Osteoblast (primary cell): ENCODE measurements at regions not wholly inside any gene's neighbourhood (a gene's known extent, or its start where the extent isn't known, plus 50 kb on each side); places are given as distances from the start of the nearest gene placed in this dataset.

Experiments
- DNase-seq: peaks from one replicate; pipeline ENCODE4 v3.0.0; 2011; ENCODE audit warnings: low spot score, mixed read lengths; ENCODE audit not compliant: insufficient read length; ENCODE audit errors: missing footprints
- H2AFZ ChIP-seq: 2 replicates; pipeline ENCODE4 v1.6.0; 2011; ENCODE audit warnings: mild to moderate bottlenecking, low read length
- H3K27ac ChIP-seq: 2 replicates; pipeline ENCODE4 v1.5.1; 2011; ENCODE audit warnings: mild to moderate bottlenecking, low read depth, low read length, moderate library complexity
- H3K27me3 ChIP-seq: 2 replicates; pipeline ENCODE4 v1.6.0; 2012; ENCODE audit warnings: mild to moderate bottlenecking, control low read depth, inconsistent platforms, low read length, moderate library complexity; ENCODE audit not compliant: insufficient read depth
- H3K36me3 ChIP-seq: 2 replicates; pipeline ENCODE4 v1.5.1; 2011; ENCODE audit warnings: mild to moderate bottlenecking, low read length, control low read depth, moderate library complexity; ENCODE audit not compliant: insufficient read depth
- H3K4me1 ChIP-seq: 2 replicates; pipeline ENCODE4 v1.5.1; 2011; ENCODE audit warnings: mild to moderate bottlenecking, low read length, control low read depth, moderate library complexity; ENCODE audit not compliant: insufficient read depth
- H3K4me2 ChIP-seq: 2 replicates; pipeline ENCODE4 v1.6.0; 2011; ENCODE audit warnings: mild to moderate bottlenecking, low read length; ENCODE audit not compliant: insufficient read depth
- H3K4me3 ChIP-seq: fragments of 200-600 bp; sonication (generic); 3 replicates; pipeline ENCODE4 v1.5.1; 2012; ENCODE audit warnings: mild to moderate bottlenecking, low read length, inconsistent platforms; ENCODE audit not compliant: insufficient read depth
- H3K79me2 ChIP-seq: 2 replicates; pipeline ENCODE4 v1.6.0; 2012; ENCODE audit warnings: mild to moderate bottlenecking, low read length, control low read depth, inconsistent platforms; ENCODE audit not compliant: insufficient read depth
- H3K9me3 ChIP-seq: 2 replicates; pipeline ENCODE4 v1.5.1; 2011; ENCODE audit warnings: low read depth, low read length, control low read depth
- H4K20me1 ChIP-seq: 2 replicates; pipeline ENCODE4 v1.6.0; 2012; ENCODE audit warnings: mild to moderate bottlenecking, low read length, control low read depth; ENCODE audit not compliant: insufficient read depth
- TF ChIP-seq, protein P1 (sequence below): IDR thresholded peaks from 2 replicates; pipeline ENCODE4 v1.5.1; 2011; ENCODE audit warnings: mild to moderate bottlenecking, low read depth, low read length, moderate library complexity; ENCODE audit errors: extremely low read depth

DNA sequence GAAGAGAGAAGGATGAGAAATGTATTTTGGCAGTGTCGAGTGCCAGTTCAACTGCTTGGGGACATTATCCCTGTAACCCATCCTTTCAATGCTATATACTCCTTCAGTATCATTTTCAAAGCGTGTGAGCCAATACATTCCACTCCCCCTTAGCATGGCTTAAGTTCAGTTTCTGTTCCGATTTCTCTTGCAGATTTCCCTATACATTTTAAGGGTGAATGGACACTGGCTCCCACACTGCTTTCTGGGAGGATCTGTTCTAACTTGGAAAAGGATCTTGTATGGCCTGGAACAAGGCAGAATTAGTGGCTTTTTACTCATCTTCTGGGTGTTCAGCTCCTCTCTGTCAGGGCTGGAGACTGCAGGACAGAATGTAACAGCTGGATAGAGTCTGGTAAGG, 333.8 kb downstream of the HAPSTR1 start:
- Histone ChIP-seq H3K4me3 (no peak overlapping the region), H3K79me2 (no peaks in the 10 kb centered on the region), H3K4me1 (no peaks in the 10 kb centered on the region), H4K20me1 (no peaks in the 10 kb centered on the region), H3K27ac (no peak overlapping the region), H3K4me2 (no peak overlapping the region), H2AFZ (no peak overlapping the region), H3K27me3 (no peaks in the 10 kb centered on the region), H3K9me3 (no peaks in the 10 kb centered on the region), H3K36me3 (no peaks in the 10 kb centered on the region)
- TF ChIP-seq, protein P1, sequence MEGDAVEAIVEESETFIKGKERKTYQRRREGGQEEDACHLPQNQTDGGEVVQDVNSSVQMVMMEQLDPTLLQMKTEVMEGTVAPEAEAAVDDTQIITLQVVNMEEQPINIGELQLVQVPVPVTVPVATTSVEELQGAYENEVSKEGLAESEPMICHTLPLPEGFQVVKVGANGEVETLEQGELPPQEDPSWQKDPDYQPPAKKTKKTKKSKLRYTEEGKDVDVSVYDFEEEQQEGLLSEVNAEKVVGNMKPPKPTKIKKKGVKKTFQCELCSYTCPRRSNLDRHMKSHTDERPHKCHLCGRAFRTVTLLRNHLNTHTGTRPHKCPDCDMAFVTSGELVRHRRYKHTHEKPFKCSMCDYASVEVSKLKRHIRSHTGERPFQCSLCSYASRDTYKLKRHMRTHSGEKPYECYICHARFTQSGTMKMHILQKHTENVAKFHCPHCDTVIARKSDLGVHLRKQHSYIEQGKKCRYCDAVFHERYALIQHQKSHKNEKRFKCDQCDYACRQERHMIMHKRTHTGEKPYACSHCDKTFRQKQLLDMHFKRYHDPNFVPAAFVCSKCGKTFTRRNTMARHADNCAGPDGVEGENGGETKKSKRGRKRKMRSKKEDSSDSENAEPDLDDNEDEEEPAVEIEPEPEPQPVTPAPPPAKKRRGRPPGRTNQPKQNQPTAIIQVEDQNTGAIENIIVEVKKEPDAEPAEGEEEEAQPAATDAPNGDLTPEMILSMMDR: no peak
- DNase-seq: no peak

DNA sequence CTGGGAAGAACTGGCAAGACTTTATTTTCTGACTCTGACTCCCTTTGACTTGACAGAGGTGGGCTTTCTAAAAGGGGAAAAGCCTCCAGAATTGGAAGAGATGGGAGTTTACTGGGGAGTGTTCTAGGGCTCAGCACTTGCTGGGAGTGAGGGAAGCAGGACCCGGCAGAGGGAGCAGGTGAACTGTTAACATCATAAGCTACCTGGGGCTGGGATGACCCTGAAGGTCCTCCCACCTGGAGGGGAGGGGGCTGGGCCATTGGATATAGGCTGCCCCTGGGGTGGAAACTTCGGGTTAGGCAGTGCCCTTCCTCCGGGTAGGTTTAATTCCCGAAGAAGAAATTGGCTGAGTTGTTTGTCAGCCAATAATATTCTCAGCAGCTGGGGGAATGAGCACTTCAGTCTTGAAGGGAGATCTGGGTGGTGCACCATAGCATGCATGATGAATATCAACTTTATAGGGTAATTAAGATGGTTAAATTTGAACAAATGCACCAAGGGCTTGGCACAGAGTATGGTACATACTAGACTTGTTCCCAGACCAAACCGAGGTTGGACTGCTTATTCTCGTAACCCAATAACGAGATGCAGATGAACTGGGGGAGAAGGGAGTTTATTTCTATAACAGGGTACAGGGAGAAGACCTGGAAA, 337.0 kb downstream of the HAPSTR1 start:
- Histone ChIP-seq H3K4me1 (no peaks in the 10 kb centered on the region), H3K4me3 (no peak overlapping the region), H4K20me1 (no peaks in the 10 kb centered on the region), H3K36me3 (no peaks in the 10 kb centered on the region), H3K27me3 (no peaks in the 10 kb centered on the region), H3K27ac (no peak overlapping the region), H3K4me2 (no peak overlapping the region), H2AFZ (no peak overlapping the region), H3K9me3 (no peaks in the 10 kb centered on the region), H3K79me2 (no peaks in the 10 kb centered on the region)
- TF ChIP-seq, protein P1: no peak
- DNase-seq: no peak

GRCh38 chr16:9429646-9430330, 338.3 kb downstream of the HAPSTR1 start:
- no peak overlapping the region for H3K27ac ChIP-seq
- no peak for DNase-seq
- no peaks in the 10 kb centered on the region for H3K79me2 ChIP-seq
- H3K4me1 ChIP-seq: no peaks in the 10 kb centered on the region
- no peaks in the 10 kb centered on the region for H3K36me3 ChIP-seq
- TF ChIP-seq, protein P1: no peak
- H3K4me3 ChIP-seq: no peak overlapping the region
- H4K20me1 ChIP-seq: no peaks in the 10 kb centered on the region
- no peaks in the 10 kb centered on the region for H3K27me3 ChIP-seq
- H2AFZ ChIP-seq: no peak overlapping the region
- H3K9me3 ChIP-seq: no peaks in the 10 kb centered on the region
- no peak overlapping the region for H3K4me2 ChIP-seq

GRCh38 chr16:9434659-9435058, 343.2 kb downstream of the HAPSTR1 start:
- Histone ChIP-seq H3K9me3 (no peaks in the 10 kb centered on the region), H4K20me1 (no peaks in the 10 kb centered on the region), H3K36me3 (no peaks in the 10 kb centered on the region), H3K4me3 (no peak overlapping the region), H3K4me2 (no peak overlapping the region), H3K4me1 (no peaks in the 10 kb centered on the region), H3K27me3 (no peaks in the 10 kb centered on the region), H2AFZ (no peak overlapping the region), H3K79me2 (no peaks in the 10 kb centered on the region), H3K27ac (no peak overlapping the region)
- DNase-seq: no peak
- TF ChIP-seq, protein P1: no peak
